ENCODE measurements at regions not wholly inside any gene's neighbourhood (a gene's known extent, or its start where the extent isn't known, plus 50 kb on each side); places are given as distances from the start of the nearest gene placed in this dataset.
"Not testable (repeated sequence)": the region's sequence is repeated elsewhere in the genome, so short reads cannot be mapped to it uniquely, and the experiment has no call there.

- POLR2A ChIA-PET, result no interaction called here
- CTCF ChIA-PET, result no interaction called here
These were observed 191.5 kb downstream of the OTUD1 start for GRCh38 chr10:23630376-23630775.

GRCh38 chr10:23630885-23631284 is 192.0 kb downstream of the OTUD1 start:
- ChIA-PET POLR2A (no interaction called here), CTCF (no interaction called here)

DNA sequence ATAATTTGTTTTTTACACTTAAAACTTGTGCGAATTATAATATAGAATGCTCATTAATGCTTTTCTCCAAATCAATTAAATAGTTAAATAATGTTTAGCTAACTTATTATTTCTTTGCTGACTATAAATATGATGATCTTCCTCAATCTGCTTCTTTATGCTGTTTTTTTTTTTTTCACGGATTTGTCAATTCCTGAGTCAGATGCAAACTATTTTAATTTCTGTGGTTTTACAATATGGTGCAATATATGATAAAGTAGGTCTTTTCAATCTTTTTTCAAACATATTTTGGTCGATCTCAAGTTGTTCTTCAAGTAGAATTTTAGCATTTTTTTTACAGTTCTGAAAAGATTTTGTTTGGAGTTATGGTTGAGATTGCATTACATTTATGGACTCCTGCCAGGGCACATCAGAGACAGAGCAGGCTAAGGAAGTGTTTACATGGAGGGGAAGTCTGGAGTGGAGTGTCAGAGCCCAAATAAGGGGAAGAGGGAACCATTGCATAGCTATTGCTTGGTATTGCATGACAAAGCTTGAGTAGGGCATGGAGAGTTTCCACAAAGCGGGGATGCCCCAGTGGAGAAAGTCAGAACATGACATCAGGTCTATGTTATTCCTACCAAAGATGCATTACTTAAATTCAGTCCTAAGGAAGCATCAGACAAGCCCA is 204.4 kb downstream of the OTUD1 start:
- POLR2A ChIA-PET, result no interaction called here
- CTCF ChIA-PET, result no interaction called here

GRCh38 chr10:23648618-23649017 is 209.7 kb downstream of the OTUD1 start:
- POLR2A ChIA-PET, result no interaction called here
- CTCF ChIA-PET, result no interaction called here

GRCh38 chr10:23656735-23657134 is 217.9 kb downstream of the OTUD1 start:
- POLR2A ChIA-PET, result no interaction called here
- CTCF ChIA-PET, result no interaction called here

GRCh38 chr10:23657677-23658076 is 218.8 kb downstream of the OTUD1 start:
- CTCF ChIA-PET, result no interaction called here
- POLR2A ChIA-PET, result no interaction called here

DNA sequence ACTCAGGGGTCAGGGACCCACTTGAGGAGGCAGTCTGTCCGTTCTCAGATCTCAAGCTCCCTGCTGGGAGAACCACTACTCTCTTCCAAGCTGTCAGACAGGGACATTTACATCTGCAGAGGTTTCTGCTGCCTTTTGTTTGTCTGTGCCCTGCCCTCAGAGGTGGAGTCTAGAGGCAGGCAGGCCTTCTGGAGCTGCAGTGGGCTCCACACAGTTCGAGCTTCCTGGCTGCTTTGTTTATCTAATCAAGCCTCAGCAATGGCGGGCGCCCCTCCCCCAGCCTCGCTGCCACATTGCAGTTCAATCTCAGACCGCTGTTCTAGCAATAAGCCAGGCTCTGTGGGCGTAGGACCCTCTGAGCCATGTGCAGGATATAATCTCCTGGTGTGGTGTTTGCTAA is 233.0 kb downstream of the OTUD1 start:
- CTCF ChIA-PET, POLR2A ChIA-PET: not testable (repeated sequence)

DNA sequence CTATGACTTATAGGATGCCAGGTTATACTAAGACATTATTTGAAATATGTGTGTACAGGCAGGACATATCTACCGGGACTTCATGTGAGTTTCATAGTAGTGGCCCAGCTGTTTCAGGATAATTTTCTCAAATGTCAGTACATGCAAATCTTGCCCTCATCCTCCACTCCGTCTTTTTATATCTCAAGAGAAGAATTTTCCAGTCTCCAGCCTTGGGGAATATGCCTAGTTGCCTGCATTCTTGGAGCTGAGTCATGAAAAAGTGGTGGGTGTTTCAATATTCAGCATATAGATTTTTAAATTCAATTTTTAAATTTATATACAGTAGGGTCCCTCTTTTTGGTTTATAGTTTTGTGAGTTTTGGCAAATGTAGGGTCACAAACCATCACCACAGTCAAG is 236.7 kb downstream of the OTUD1 start:
- POLR2A ChIA-PET, result no interaction called here
- CTCF ChIA-PET, result no interaction called here

DNA sequence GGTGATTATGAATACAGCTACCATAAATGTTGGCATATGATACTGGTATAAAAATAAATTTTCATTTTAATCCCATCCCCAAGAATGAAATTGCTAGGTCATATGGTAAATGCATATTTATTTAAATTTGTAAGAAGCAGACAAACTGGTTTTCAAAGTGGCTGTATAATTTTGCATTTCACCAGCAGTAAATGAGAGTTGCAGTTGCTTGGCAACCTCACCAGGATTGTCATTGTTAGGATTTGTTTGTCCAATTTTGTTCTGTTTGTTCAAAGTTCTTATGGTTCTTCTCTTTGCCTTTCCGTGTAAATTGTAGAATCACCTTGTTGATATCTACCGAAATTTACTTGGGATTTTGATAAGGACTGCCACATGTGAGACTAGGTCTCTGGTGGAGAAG is 237.4 kb downstream of the OTUD1 start:
- CTCF ChIA-PET, result no interaction called here
- POLR2A ChIA-PET, result no interaction called here

- CTCF ChIA-PET, result no interaction called here
- POLR2A ChIA-PET, result no interaction called here
These were observed 247.8 kb downstream of the OTUD1 start for GRCh38 chr10:23686722-23687121.

DNA sequence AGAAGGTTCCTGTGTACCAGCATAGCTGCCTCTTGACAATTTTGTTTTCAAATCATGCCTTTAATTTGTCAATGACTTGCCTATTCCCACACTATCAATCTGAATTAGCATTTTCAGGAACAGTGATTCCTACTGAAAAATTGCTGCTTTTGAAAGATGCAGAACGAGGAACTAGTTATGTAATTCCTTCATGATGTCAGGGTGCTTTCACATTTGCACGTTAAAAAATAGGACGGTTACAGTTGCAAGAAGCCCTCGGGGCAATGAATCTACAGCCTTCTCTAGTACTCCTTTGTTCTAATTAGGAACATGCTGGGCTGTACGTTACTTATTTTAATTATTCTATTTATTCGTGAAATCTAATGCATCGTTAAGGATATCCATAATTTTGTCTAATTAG is 253.9 kb downstream of the OTUD1 start:
- CTCF ChIA-PET, result interaction anchor here (1.4 kb wide), 1 partner anchor 384 kb away, joined by 3 read pairs; no protein-coding TSS in a partner anchor
- POLR2A ChIA-PET, result no interaction called here

- ChIA-PET POLR2A (no interaction called here), CTCF (interaction anchor here (1.4 kb wide), 1 partner anchor 384 kb away, joined by 3 read pairs; no protein-coding TSS in a partner anchor)
These were observed 254.6 kb downstream of the OTUD1 start for GRCh38 chr10:23693501-23693901.

- CTCF ChIA-PET, result interaction anchor here (1.4 kb wide), 1 partner anchor 385 kb away, joined by 3 read pairs; no protein-coding TSS in a partner anchor
- POLR2A ChIA-PET, result no interaction called here
These were observed 255.1 kb downstream of the OTUD1 start for GRCh38 chr10:23693925-23694324.

DNA sequence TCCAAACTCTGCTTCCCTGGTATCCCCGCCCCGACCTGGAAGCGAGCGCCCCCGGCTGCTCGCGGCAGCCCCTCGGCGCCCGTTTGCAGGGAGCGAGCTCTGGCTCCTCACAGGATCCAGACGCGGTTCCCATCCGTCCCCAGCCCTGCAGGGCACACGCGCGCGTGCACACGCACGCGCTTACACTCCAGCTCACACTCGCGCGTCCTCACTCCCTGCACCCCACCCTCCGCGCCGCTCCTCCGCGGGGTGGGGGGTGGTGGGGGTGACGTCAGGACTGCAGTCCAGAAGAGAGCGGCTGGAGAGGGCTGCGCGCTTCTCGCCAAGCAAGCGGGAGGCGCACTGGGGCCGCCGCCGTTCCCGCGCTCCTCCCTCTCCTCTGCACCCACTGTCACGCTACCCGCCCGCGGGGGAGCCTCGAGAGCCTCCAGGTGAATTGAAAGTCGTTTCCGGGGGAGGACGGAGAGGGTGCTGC is 255.6 kb downstream of the OTUD1 start:
- POLR2A ChIA-PET, result no interaction called here
- CTCF ChIA-PET, result no interaction called here

- CTCF ChIA-PET, result no interaction called here
- POLR2A ChIA-PET, result no interaction called here
These were observed 256.3 kb downstream of the OTUD1 start for GRCh38 chr10:23694921-23695824.

DNA sequence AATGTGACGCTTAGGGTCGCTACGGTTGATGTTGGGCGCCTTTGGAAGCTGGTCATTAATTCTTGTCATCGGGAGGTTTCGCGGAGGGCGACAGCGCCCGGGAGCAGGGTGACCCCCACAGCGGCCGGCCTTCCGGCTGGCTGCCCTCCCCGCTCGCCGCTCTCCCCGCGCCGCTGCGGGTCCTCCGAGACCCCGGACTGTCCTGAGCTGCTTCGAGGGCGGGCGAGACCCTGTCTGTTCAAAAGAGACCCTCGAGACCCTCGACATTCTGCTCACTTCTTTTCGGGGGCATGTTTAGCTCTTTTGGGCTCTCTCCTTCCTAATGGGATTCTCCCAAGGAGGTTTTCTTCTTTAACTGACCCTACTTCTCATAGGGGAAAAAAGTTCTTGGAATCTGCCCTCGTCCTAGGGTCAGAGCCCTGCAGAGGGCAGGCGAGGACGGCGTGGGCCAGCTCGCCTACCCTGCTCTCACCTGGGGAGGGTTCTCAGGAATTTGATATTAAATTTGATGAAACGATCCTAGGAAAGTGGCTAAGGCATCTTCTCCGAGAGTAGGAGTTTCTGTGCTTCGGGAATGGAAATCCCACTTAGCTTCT is 257.0 kb downstream of the OTUD1 start:
- POLR2A ChIA-PET, result no interaction called here
- CTCF ChIA-PET, result no interaction called here

- ChIA-PET CTCF (no interaction called here), POLR2A (no interaction called here)
These were observed 257.6 kb downstream of the OTUD1 start for GRCh38 chr10:23696476-23696875.

DNA sequence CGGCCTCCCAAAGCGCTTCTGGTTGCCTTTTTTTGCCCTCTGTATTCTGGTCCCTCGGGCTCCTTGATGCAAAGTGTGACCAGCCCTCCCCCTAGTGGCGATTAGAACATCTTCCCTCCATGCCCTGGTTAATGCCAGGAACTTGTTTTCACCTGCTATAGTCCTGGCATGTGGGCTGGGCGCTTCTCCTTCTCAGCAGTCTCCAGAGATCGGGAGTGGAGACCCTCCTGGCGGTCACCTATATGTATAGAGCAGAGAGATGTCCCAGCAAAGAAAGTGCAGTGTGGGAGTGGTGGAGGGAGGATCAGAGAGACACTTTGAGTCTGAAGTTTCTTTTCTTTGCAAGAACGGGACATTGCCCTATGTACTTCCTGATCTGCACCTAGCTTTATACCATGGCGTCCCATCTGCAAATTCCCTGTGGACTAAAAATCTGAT is 264.1 kb downstream of the OTUD1 start:
- ChIA-PET POLR2A (no interaction called here), CTCF (no interaction called here)

DNA sequence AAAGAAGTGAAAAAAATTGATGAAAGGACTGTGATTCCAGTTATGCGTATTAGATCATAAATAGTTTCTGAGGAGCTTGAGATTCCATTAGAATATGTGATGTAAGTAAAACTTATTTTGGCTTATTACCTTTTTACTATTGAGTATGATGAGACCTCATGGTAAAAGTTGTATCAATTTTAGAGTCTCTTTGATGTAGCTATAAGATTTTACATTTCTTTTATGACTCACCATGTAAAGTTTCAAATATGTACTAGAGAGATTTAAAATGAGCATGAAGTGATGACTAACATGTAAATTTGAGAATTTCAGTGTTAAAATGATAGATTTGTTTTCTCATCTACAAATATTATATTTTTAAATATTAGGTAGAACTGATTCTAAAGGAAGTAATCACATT is 276.5 kb downstream of the OTUD1 start:
- CTCF ChIA-PET, result no interaction called here
- POLR2A ChIA-PET, result no interaction called here

DNA sequence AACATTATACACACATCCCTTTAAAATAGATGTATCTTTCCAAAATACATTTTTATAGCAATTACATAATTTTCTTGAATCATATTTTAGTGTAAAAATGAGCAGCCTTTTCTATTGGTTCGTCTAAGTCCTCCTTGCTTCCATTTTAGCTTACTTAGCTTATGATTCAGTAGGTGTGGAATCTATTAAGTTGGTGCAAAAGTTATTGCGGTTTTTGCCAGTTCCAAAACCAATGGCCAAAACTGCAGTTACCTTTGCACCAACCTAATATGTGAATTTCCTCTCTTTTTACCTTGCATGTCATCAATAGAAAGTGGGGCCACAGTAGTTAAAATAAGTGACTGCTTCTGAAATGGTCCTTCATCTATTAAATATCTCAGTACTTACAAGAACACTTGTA is 279.0 kb downstream of the OTUD1 start:
- ChIA-PET CTCF (no interaction called here), POLR2A (no interaction called here)

DNA sequence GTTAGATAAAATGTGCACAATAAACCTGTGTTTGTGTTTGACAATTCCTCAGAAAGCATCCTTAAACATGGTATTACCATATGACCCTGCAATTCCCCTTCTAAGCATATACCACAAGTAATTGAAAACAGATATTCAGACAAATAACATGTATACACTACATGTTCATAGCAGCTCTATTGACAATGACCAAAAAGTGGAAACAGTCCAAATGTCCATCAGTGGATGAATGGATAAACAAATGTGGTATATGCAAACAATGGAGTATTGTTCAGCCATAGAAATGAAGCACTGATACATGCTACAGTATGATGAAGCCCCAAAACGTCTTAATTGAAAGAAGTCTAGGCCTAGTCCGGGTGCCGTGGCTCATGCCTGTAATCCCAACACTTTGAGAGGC is 280.1 kb downstream of the OTUD1 start:
- CTCF ChIA-PET, result no interaction called here
- POLR2A ChIA-PET, result no interaction called here

Data from activated CD8-positive, alpha-beta memory T cell treated with anti-CD3 and anti-CD28 coated beads for 36 hours (primary cell).